Neural progenitor cell (in vitro differentiated cells): ENCODE measurements at regions not wholly inside any gene's neighbourhood (a gene's known extent, or its start where the extent isn't known, plus 50 kb on each side); places are given as distances from the start of the nearest gene placed in this dataset.

ENCODE experiments used
- DNase-seq: peaks from one replicate; pipeline ENCODE4 v3.0.0-alpha.2; 2016; ENCODE audit warnings: low spot score
- H2AFZ ChIP-seq: fragments of 200-600 bp; sonication (generic); replicated peaks from 2 replicates; pipeline ENCODE4 v1.6.1; 2016; ENCODE audit warnings: antibody characterized with exemption
- H3F3A ChIP-seq: fragments of 200-600 bp; sonication (generic); 2 replicates; pipeline ENCODE4 v1.6.1; 2016; ENCODE audit warnings: antibody characterized with exemption, low read depth
- H3K27ac ChIP-seq: fragments of 200-600 bp; sonication (generic); 2 replicates; pipeline ENCODE4 v1.5.1; 2016; ENCODE audit warnings: mild to moderate bottlenecking
- H3K27me3 ChIP-seq: fragments of 200-600 bp; sonication (generic); 2 replicates; pipeline ENCODE4 v1.6.1; 2016; ENCODE audit warnings: mild to moderate bottlenecking, moderate library complexity
- H3K36me3 ChIP-seq: fragments of 200-600 bp; sonication (generic); 2 replicates; pipeline ENCODE4 v1.5.1; 2016
- H3K4me1 ChIP-seq: fragments of 200-600 bp; sonication (generic); 2 replicates; pipeline ENCODE4 v1.6.1; 2016; ENCODE audit warnings: mixed run types
- H3K4me2 ChIP-seq: fragments of 200-600 bp; sonication (generic); 2 replicates; pipeline ENCODE4 v1.6.1; 2016
- H3K4me3 ChIP-seq: fragments of 200-600 bp; sonication (generic); 2 replicates; pipeline ENCODE4 v1.5.1; 2016
- H3K79me2 ChIP-seq: fragments of 200-600 bp; sonication (generic); 2 replicates; pipeline ENCODE4 v1.6.1; 2016; ENCODE audit warnings: low read depth
- H3K9ac ChIP-seq: fragments of 200-600 bp; sonication (generic); 2 replicates; pipeline ENCODE4 v1.6.1; 2016
- H3K9me3 ChIP-seq: fragments of 200-600 bp; sonication (generic); 2 replicates; pipeline ENCODE4 v1.5.1; 2016; ENCODE audit warnings: low read depth
- H4K20me1 ChIP-seq: fragments of 200-600 bp; sonication (generic); 2 replicates; pipeline ENCODE4 v1.6.1; 2016; ENCODE audit warnings: low read depth
- H3K27ac Mint-ChIP-seq: 3 replicates; pipeline ENCODE4 v1.8.0; 2021; ENCODE audit warnings: mixed read lengths
- H3K27me3 Mint-ChIP-seq: 2 replicates; pipeline ENCODE4 v1.8.0; 2022; ENCODE audit warnings: low read depth, mild to moderate bottlenecking, inconsistent platforms, moderate library complexity, mixed read lengths; ENCODE audit not compliant: insufficient read depth
- H3K36me3 Mint-ChIP-seq: 3 replicates; pipeline ENCODE4 v1.8.0; 2021; ENCODE audit warnings: mixed read lengths
- H3K4me1 Mint-ChIP-seq: 3 replicates; pipeline ENCODE4 v1.8.0; 2021; ENCODE audit warnings: mixed read lengths
- H3K4me3 Mint-ChIP-seq: 3 replicates; pipeline ENCODE4 v1.8.0; 2021; ENCODE audit warnings: mild to moderate bottlenecking, moderate library complexity, mixed read lengths
- H3K9me3 Mint-ChIP-seq: 3 replicates; pipeline ENCODE4 v1.8.0; 2020; ENCODE audit warnings: mixed read lengths
- CTCF ChIP-seq: fragments of 200-600 bp; sonication (generic); IDR thresholded peaks from 2 replicates; pipeline ENCODE4 v1.5.1; 2017; ENCODE audit warnings: antibody characterized with exemption, mild to moderate bottlenecking
- EZH2 ChIP-seq: fragments of 200-600 bp; sonication (generic); IDR thresholded peaks from 2 replicates; pipeline ENCODE4 v1.6.1; 2017; ENCODE audit warnings: antibody characterized with exemption, mild to moderate bottlenecking, moderate library complexity
- EZH2phosphoT487 ChIP-seq: fragments of 200-600 bp; sonication (generic); IDR thresholded peaks from 2 replicates; pipeline ENCODE4 v1.6.1; 2017; ENCODE audit warnings: antibody characterized with exemption

GRCh38 chr13:76692346-76692745, 193.9 kb downstream of the KCTD12 start:
- Mint-ChIP-seq H3K4me1 (peaks cover 2% of the 10 kb centered on the region), H3K4me3 (no peak overlapping the region), H3K27ac (no peak overlapping the region), H3K27me3 (no peaks in the 10 kb centered on the region), H3K36me3 (no peaks in the 10 kb centered on the region), H3K9me3 (no peaks in the 10 kb centered on the region)
- Histone ChIP-seq H3K4me2 (no peak overlapping the region), H3K36me3 (no peaks in the 10 kb centered on the region), H3K4me1 (peaks cover 8% of the 10 kb centered on the region), H3K27ac (no peak overlapping the region), H3K27me3 (no peaks in the 10 kb centered on the region), H3F3A (no peaks in the 10 kb centered on the region), H3K79me2 (no peaks in the 10 kb centered on the region), H3K9ac (no peak overlapping the region), H4K20me1 (no peaks in the 10 kb centered on the region), H2AFZ (no peak overlapping the region), H3K4me3 (no peak overlapping the region), H3K9me3 (no peaks in the 10 kb centered on the region)
- TF ChIP-seq EZH2, result no peak
- no peak for TF ChIP-seq CTCF
- TF ChIP-seq EZH2phosphoT487, result no peak
- DNase-seq, result no peak

- H3K27me3 ChIP-seq, result no peaks in the 10 kb centered on the region
- H3K4me3 ChIP-seq, result no peak overlapping the region
- no peaks in the 10 kb centered on the region for H3K9me3 Mint-ChIP-seq
- H3K4me3 Mint-ChIP-seq, result no peak overlapping the region
- H4K20me1 ChIP-seq, result no peaks in the 10 kb centered on the region
- H3K36me3 ChIP-seq, result no peaks in the 10 kb centered on the region
- no peaks in the 10 kb centered on the region for H3K36me3 Mint-ChIP-seq
- no peaks in the 10 kb centered on the region for H3K9me3 ChIP-seq
- no peak overlapping the region for H3K4me2 ChIP-seq
- H3K4me1 Mint-ChIP-seq, result no peaks in the 10 kb centered on the region
- H3F3A ChIP-seq, result no peaks in the 10 kb centered on the region
- no peak overlapping the region for H3K27ac Mint-ChIP-seq
- DNase-seq, result no peak
- peaks cover 8% of the 10 kb centered on the region for H3K4me1 ChIP-seq
- no peak overlapping the region for H3K27ac ChIP-seq
- H2AFZ ChIP-seq, result no peak overlapping the region
- TF ChIP-seq CTCF (no peak), EZH2 (no peak), EZH2phosphoT487 (no peak)
- no peaks in the 10 kb centered on the region for H3K27me3 Mint-ChIP-seq
- no peak overlapping the region for H3K9ac ChIP-seq
- no peaks in the 10 kb centered on the region for H3K79me2 ChIP-seq
Measured at GRCh38 chr13:76690611-76691010, 195.6 kb downstream of the KCTD12 start.

- Mint-ChIP-seq H3K9me3 (no peaks in the 10 kb centered on the region), H3K36me3 (no peaks in the 10 kb centered on the region), H3K4me3 (no peak overlapping the region), H3K4me1 (peaks cover 9% of the 10 kb centered on the region), H3K27ac (no peak overlapping the region), H3K27me3 (no peaks in the 10 kb centered on the region)
- Histone ChIP-seq H4K20me1 (no peaks in the 10 kb centered on the region), H3K79me2 (no peaks in the 10 kb centered on the region), H3F3A (no peaks in the 10 kb centered on the region), H3K4me3 (no peak overlapping the region), H3K9me3 (no peaks in the 10 kb centered on the region), H3K4me1 (peaks cover 16% of the 10 kb centered on the region), H3K27me3 (no peaks in the 10 kb centered on the region), H3K27ac (no peak overlapping the region), H2AFZ (peak overlapping the region; percentile 30), H3K4me2 (no peak overlapping the region), H3K9ac (no peak overlapping the region), H3K36me3 (no peaks in the 10 kb centered on the region)
- TF ChIP-seq EZH2, result no peak
- no peak for TF ChIP-seq CTCF
- TF ChIP-seq EZH2phosphoT487, result no peak
- DNase-seq, result no peak
Measured at GRCh38 chr13:76687467-76687866, 198.7 kb downstream of the KCTD12 start.

GRCh38 chr13:76685938-76686337, 200.3 kb downstream of the KCTD12 start:
- H3K27ac Mint-ChIP-seq, result no peak overlapping the region
- no peak overlapping the region for H3K4me3 ChIP-seq
- H3K79me2 ChIP-seq, result no peaks in the 10 kb centered on the region

More at GRCh38 chr13:76685938-76686337, 200.3 kb downstream of the KCTD12 start:
- H3K36me3 Mint-ChIP-seq, result no peaks in the 10 kb centered on the region
- Histone ChIP-seq H3K27ac (no peak overlapping the region), H4K20me1 (no peaks in the 10 kb centered on the region), H3K27me3 (no peaks in the 10 kb centered on the region), H3K9me3 (no peaks in the 10 kb centered on the region), H2AFZ (no peak overlapping the region), H3K36me3 (no peaks in the 10 kb centered on the region), H3K4me1 (peaks cover 16% of the 10 kb centered on the region), H3F3A (no peaks in the 10 kb centered on the region), H3K9ac (no peak overlapping the region), H3K4me2 (no peak overlapping the region)
- DNase-seq, result no peak
- H3K4me1 Mint-ChIP-seq, result peaks cover 9% of the 10 kb centered on the region
- no peaks in the 10 kb centered on the region for H3K27me3 Mint-ChIP-seq
- H3K9me3 Mint-ChIP-seq, result no peaks in the 10 kb centered on the region
- H3K4me3 Mint-ChIP-seq, result no peak overlapping the region
- TF ChIP-seq EZH2phosphoT487 (no peak), EZH2 (no peak), CTCF (no peak)
